GM21619 (cell line): ENCODE measurements at regions not wholly inside any gene's neighbourhood (a gene's known extent, or its start where the extent isn't known, plus 50 kb on each side); places are given as distances from the start of the nearest gene placed in this dataset.
"Not testable (repeated sequence)": the region's sequence is repeated elsewhere in the genome, so short reads cannot be mapped to it uniquely, and the experiment has no call there.

Experiments
- ATAC-seq: cut with Tn5 transposase; IDR thresholded peaks from one replicate; pipeline ENCODE4 v1.9.1; 2021; ENCODE audit not compliant: unreplicated experiment

- ATAC-seq = no peak
Measured at GRCh38 chr13:107685876-107686275, 529.5 kb downstream of the LIG4 start.

DNA sequence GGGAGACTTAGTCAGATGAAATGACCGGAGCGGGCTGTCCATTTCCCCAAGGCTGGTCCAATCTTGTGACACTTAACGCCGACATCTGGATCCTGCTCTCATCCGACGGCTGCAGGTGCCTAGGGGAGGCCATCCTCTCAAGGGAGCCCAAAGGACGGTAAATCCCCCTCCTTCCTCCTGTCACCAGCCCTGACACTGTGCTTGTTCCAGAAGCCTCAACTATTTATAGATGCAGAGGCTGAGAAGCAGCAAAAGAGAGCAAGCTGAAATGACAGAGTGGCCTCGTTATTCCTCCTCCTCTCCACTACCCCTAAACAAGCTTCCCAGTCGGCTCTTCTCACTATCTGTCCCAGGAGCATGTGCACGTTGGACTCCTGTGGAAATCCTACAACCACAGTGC, 533.7 kb downstream of the LIG4 start:
- no peak for ATAC-seq

DNA sequence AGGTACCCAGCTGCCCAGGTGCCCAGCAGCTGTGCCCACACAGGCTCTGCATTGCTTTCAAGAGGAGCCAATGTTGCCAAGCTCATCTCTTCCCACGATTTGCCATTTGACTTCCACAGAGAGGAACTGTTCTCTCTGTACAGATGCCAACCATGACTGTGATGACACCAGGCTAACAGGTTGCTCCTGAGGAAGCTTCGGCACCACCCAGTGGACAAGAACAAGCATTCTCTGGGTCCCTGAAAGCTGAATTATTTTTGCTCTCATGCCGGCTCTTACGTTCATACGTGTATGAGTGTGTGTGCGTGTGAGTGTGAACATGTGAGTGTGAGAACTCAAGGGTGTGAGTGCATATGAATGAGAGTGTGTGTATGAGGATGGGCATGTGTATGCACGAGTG, 535.2 kb downstream of the LIG4 start:
- ATAC-seq = no peak

DNA sequence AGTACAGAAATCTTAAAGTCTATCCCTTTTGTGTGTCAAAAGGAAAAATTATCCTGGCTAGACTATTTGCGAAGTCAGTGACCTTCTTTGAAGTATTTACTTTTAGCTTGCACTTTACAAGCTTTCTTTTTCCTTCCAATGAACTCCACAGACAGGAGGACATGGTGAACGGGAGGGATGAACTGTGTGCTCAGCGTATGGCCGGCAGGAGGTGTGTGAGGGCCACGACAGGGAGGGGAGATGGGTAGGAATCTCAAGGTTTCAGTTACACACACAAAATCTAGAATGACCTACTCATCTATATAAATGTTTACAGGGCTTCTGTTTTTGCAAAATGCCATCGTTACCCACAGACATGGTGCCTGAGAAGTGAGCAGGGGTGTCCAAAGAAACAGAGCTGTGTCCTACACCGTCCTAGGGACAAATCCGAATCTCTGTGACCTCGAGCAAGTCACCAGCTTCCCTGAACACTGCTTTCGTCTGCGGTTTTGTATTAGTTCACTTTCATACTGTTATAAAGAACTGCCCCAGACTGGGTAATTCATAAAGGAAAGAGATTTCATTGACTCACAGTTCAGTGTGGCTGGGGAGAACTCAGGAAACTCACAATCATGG, 537.2 kb downstream of the LIG4 start:
- no peak for ATAC-seq

DNA sequence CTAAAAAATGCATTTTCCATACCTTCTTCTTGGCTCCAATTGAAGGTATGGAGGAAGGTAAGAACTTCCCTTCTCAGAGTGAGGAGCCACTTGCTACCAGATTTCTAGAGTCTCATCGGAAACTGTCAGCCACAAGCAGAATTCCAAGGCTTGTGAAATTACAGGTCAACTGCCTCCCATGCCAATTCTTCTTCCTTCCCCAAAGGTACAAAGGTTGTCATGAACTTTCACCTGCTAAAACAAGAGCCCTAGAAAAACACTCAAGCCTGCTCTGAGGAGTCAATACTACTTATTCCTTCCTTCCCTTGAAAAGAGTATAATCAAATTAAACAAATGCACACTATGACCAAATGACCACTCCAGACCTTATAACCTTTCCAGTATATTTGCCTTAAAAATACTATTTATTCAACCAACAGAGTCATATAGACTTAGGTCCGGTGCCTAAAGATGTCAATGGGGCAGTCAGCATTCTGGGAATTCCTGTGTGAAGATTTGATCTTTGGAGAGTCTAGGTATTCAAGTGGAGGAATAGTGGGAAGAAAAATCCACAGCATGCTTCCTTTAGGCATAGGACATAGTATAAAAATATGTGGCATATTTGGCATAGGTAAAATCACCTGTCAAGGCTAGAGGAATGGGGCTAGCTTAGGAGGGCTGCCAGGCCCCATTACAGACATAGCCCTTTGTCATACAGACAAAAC, 539.3 kb downstream of the LIG4 start:
- ATAC-seq = no peak

DNA sequence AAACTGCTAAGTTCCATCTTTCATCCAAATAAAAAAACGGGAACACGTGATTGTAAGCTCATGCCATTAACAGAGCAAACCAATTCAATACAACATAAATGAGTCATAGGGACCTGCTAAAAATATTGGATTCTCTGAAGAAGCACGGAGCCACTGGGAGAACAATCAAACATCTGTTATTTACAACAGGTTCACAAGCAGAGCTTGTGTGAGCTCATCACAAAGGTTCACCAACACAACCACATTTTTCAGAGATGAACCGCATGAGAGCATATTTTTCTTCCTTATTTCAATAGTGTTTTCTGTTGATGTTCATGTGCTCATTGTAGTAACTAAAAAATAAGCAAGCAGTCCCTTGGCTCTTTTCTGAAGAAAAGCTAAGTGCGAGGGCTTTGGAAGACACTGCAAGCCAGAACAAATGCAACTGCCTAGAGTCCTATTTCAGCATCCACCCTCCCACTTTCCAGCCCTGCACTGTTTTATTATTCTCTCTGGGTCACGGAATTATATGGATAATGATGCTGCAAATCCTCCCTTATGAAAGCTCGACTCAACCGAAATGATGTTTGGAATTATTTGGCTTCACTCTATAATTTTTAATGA, 545.8 kb downstream of the LIG4 start:
- ATAC-seq = no peak

GRCh38 chr13:107665926-107666458, 549.3 kb downstream of the LIG4 start:
- ATAC-seq = no peak

GRCh38 chr13:107650081-107650701, 565.1 kb downstream of the LIG4 start:
- no peak for ATAC-seq

GRCh38 chr13:107649079-107649478, 566.3 kb downstream of the LIG4 start:
- no peak for ATAC-seq

DNA sequence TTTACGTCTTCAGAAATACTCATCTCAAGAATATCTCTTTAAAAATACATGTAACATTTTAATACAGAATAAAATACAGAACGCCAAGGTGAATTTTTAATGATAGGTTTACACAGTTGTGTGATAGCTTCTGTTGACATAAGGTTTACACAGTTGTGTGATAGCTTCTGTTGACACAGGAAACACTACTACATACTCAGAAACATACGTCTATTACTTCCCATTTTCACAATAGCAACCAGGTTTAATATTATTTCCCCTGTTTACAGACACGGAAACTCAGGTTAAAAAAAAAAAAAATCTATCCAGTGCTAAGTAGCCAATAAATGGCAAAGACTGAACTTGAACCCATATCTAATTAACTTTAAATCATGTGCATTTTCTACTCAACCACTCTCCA, 571.2 kb downstream of the LIG4 start:
- no peak for ATAC-seq

DNA sequence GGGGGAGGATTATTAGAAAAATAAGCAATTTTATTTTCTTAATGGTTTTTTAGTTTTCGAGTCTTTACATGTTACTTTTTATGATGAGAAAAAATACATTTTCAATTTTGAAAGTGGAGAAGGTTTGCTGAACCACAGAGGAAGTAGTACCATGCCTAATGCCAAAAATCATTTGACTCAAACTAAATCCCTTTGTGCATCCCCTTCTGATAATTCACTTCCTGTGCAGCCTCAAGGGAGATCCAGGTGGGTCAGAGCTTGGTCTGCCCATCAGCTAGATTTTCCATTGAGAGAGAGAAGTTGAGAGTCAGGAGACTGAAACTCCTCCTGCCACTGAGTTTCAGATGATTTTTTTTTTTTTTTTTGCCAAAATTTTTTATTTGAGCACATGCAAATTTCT, 571.7 kb downstream of the LIG4 start:
- no peak for ATAC-seq

GRCh38 chr13:107642831-107643230, 572.5 kb downstream of the LIG4 start:
- ATAC-seq = no peak

DNA sequence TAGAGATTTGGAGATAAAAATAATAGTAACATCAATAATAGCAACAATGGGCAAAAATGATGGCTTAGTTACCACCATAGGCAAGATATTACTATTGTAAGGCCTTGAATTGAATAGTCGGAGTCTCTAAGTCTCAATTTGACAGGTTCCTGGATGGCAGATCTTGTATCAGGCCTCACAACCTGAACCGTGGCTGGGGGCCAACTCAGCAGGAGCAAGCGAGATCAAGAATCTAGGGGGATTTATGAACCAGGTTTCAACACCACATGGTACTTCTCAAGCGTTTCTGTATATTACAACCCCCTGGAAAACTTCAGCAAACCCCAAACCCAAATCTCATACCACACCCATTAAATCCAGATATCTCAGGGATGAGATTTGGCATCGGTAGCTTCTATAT, 573.8 kb downstream of the LIG4 start:
- ATAC-seq = no peak

DNA sequence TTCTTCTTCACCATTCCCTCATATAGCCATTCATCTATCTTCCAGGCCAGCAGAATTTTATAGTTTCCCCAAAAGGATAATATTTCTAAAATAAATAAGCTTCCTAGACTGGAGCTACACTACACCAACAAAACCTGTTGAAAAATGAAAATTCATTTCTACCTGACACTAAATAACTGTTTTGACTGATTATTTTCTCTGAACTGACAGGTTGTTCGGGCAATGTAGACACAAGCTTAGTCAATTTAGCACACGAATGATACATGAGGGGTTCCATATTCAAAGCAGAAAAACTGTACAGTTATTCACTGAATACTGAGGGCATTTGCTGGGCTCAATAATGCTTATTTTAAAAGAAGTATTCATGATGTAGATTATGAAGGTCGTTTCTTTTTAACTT, 589.7 kb downstream of the LIG4 start:
- no peak for ATAC-seq

GRCh38 chr13:107617527-107617926, 597.8 kb downstream of the LIG4 start:
- ATAC-seq = no peak

GRCh38 chr13:107612376-107612775, 603.0 kb downstream of the LIG4 start:
- no peak for ATAC-seq

DNA sequence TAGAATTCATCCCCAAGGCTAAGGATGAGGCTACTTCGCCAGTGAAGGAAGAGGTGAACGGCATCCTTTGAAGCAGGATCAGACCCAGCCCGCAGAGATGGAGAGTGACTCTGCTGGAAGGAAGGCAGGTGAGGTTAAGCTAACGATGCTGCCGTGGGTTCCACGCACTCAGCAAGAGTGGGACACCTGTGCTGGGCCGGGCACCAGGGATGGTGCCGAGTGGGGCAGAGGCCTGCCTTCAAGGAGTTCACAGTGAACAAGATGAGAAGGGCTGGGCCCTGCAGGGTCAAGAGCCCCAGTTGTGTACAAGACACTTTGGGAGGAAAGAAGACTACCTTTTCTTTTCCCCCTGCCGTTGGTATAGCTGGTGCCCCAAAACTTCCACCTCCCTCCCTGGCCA, 606.6 kb downstream of the LIG4 start:
- no peak for ATAC-seq

GRCh38 chr13:107600971-107601370, 614.4 kb downstream of the LIG4 start:
- no peak for ATAC-seq

DNA sequence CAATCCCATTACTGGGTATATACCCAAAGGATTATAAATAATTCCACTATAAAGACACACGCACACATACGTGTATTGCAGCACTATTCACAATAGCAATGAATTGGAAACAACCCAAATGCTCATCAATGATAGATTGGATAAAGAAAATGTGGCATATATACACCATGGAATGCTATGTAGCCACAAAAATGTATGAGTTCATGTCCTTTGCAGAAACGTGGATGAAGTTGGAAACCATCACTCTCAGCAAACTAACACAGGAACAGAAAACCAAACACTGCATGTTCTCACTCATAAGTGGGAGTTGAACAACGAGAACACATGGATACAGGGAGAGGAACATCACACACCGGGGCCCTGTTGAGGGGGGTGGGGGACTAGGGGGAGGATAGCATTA, 619.0 kb downstream of the LIG4 start:
- ATAC-seq = not testable (repeated sequence)

GRCh38 chr13:107590556-107590955, 624.8 kb downstream of the LIG4 start:
- ATAC-seq = no peak

DNA sequence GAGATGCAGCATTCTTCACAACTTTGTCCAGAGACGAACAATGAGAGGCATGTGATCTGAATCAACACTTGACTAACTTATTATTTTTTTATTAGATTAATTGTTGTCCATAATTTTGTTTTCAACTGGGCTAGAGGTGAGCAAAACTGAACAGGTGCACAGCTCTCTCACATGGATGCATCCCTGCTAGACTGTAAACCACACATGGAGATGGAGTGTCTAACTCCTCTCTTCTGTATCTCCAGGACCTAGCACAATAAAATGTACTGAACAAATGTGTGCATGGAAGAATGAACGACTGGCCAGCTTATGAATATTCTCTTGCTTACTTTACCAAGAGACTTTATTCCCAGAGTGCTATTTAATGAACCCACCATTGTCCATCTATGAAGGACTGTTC, 627.7 kb downstream of the LIG4 start:
- ATAC-seq = no peak

GRCh38 chr13:107586216-107586615, 629.1 kb downstream of the LIG4 start:
- no peak for ATAC-seq
